GM12878 (cell line): ENCODE measurements at regions not wholly inside any gene's neighbourhood (a gene's known extent, or its start where the extent isn't known, plus 50 kb on each side); places are given as distances from the start of the nearest gene placed in this dataset.
A peak's percentile ranks its signal among the peaks of the same experiment; 100 is the strongest.
"Not testable (repeated sequence)": the region's sequence is repeated elsewhere in the genome, so short reads cannot be mapped to it uniquely, and the experiment has no call there.

Source experiments
- ATAC-seq: fragments of 200-7000 bp; cut with Tn5 transposase; 3 replicates; pipeline ENCODE4 v1.9.1; 2020; ENCODE audit warnings: mild to moderate bottlenecking, moderate library complexity
- BruUV-seq: library from RNA; stranded (reverse); fragments of 400-500 nt; replicated peaks from 2 replicates; lab custom pipeline; 2021; lab: Mats Ljungman, UMichigan
- CTCF ChIA-PET: fragments of 300-600 bp; sonication (Branson Sonifier 250); formaldehyde crosslinking; extraction: SDS; loops from one replicate; lab custom pipeline; 2021; ENCODE audit warnings: inconsistent platforms; lab: Yijun Ruan, JAX
- POLR2A ChIA-PET: fragments of 350-600 bp; formaldehyde crosslinking; extraction: SDS; loops from one replicate; lab custom pipeline; 2021; ENCODE audit warnings: inconsistent platforms; lab: Charles Lee
- RAD21 ChIA-PET: fragments of 300-600 bp; sonication (Branson Sonifier 250); formaldehyde crosslinking; loops from one replicate; lab custom pipeline; 2023; ENCODE audit warnings: antibody characterized with exemption; ENCODE audit not compliant: unreplicated experiment; lab: Charles Lee
- SMC1A ChIA-PET: fragments of 300-600 bp; sonication (Branson Sonifier 250); formaldehyde crosslinking; loops from one replicate; lab custom pipeline; 2023; ENCODE audit not compliant: unreplicated experiment, uncharacterized antibody; lab: Charles Lee
- DNase-seq: peaks from one replicate; pipeline ENCODE4 v3.0.0-alpha.2; 2011; ENCODE audit warnings: low read depth, low spot score
- FAIRE-seq: peaks from 3 replicates; lab custom pipeline; 2011; peaks lifted over from hg19 to GRCh38; lab: Jason Lieb, UNC
- H2AFZ ChIP-seq: 2 replicates; pipeline ENCODE4 v1.6.0; 2011; ENCODE audit warnings: low read depth, low read length, control low read depth; ENCODE audit not compliant: control insufficient read depth
- H3K27ac ChIP-seq: 2 replicates; pipeline ENCODE4 v1.5.1; 2011; ENCODE audit warnings: control low read depth; ENCODE audit not compliant: control insufficient read depth, insufficient read depth
- H3K27me3 ChIP-seq, 2 experiments: replicated peaks in 1 of 2; 2 replicates each; pipeline versions ENCODE4 v1.6.0 to v1.6.1; 2011; ENCODE audit warnings: low read length in 1 of 2; ENCODE audit not compliant: control insufficient read depth in 2 of 2, insufficient read depth in 2 of 2
- H3K36me3 ChIP-seq, 2 experiments: 2 replicates each; pipeline ENCODE4 v1.5.1; 2011; ENCODE audit warnings: low read length in 1 of 2; ENCODE audit not compliant: control insufficient read depth in 2 of 2, insufficient read depth in 2 of 2
- H3K4me1 ChIP-seq: 2 replicates; pipeline ENCODE4 v1.6.1; 2011; ENCODE audit warnings: mild to moderate bottlenecking, low read length, moderate library complexity, mixed read lengths; ENCODE audit not compliant: control insufficient read depth, insufficient read depth
- H3K4me2 ChIP-seq: 2 replicates; pipeline ENCODE4 v1.6.0; 2011; ENCODE audit warnings: control low read depth; ENCODE audit not compliant: control insufficient read depth, insufficient read depth
- H3K4me3 ChIP-seq: fragments of 200-600 bp; sonication (generic); 2 replicates; pipeline ENCODE4 v1.5.1; 2016
- H3K79me2 ChIP-seq: 2 replicates; pipeline ENCODE4 v1.6.0; 2011; ENCODE audit warnings: low read length; ENCODE audit not compliant: control insufficient read depth, insufficient read depth
- H3K9ac ChIP-seq: 2 replicates; pipeline ENCODE4 v1.8.0; 2011; ENCODE audit warnings: low read length, control low read depth, mixed read lengths; ENCODE audit not compliant: control insufficient read depth, insufficient read depth
- H3K9me3 ChIP-seq: replicated peaks from 3 replicates; pipeline ENCODE4 v1.5.1; 2011; ENCODE audit warnings: mild to moderate bottlenecking, low read length; ENCODE audit not compliant: control insufficient read depth, insufficient read depth
- H4K20me1 ChIP-seq: 2 replicates; pipeline ENCODE4 v1.6.0; 2011; ENCODE audit not compliant: control insufficient read depth, insufficient read depth
- BHLHE40 ChIP-seq, 2 experiments: fragments of 450-650 bp in 1 of 2; IDR thresholded peaks; 2 replicates each; pipeline ENCODE4 v1.6.1; 2011 to 2017; ENCODE audit warnings: low read depth in 2 of 2, borderline replicate concordance in 1 of 2, improper control_type of control experiment in 1 of 2, low read length in 1 of 2, mild to moderate bottlenecking in 1 of 2
- BRCA1 ChIP-seq: IDR thresholded peaks from 2 replicates; pipeline ENCODE4 v1.6.1; 2011; ENCODE audit warnings: low read depth, low read length, improper control_type of control experiment
- E2F4 ChIP-seq: IDR thresholded peaks from 2 replicates; pipeline ENCODE4 v1.6.1; 2012; ENCODE audit warnings: low read depth, low read length, improper control_type of control experiment
- IRF3 ChIP-seq: fragments of 450-650 bp; IDR thresholded peaks from 2 replicates; pipeline ENCODE4 v1.6.1; 2014; ENCODE audit warnings: mild to moderate bottlenecking
- POLR2AphosphoS2 ChIP-seq: IDR thresholded peaks from 2 replicates; pipeline ENCODE4 v1.6.1; 2011; ENCODE audit warnings: low read depth, mild to moderate bottlenecking, low read length, improper control_type of control experiment, moderate library complexity
- POU2F2 ChIP-seq: IDR thresholded peaks from 3 replicates; pipeline ENCODE4 v1.6.1; 2011; ENCODE audit warnings: low read depth, mild to moderate bottlenecking, low read length, borderline replicate concordance
- SRF ChIP-seq, 2 experiments: IDR thresholded peaks; 2 replicates each; pipeline ENCODE4 v1.6.1; 2011; ENCODE audit warnings: low read depth in 2 of 2, low read length in 2 of 2, mild to moderate bottlenecking in 1 of 2, moderate library complexity in 1 of 2
- USF1 ChIP-seq: IDR thresholded peaks from 2 replicates; pipeline ENCODE4 v1.6.1; 2011; ENCODE audit warnings: borderline replicate concordance, low read depth, mild to moderate bottlenecking, moderate library complexity, mixed read lengths, low read length; ENCODE audit not compliant: insufficient read depth; ENCODE audit errors: extremely low read length
- ZBTB4 ChIP-seq: fragments of 450-650 bp; formaldehyde crosslinking; IDR thresholded peaks from 2 replicates; pipeline ENCODE4 v1.4.0; 2022; ENCODE audit warnings: mild to moderate bottlenecking, moderate library complexity
- WGBS: methylation state at CpG from one replicate; pipeline ENCODE4 v1.1.6; 2016; ENCODE audit warnings: low lambda C conversion rate; ENCODE audit not compliant: insufficient replicate concordance, insufficient coverage; ENCODE audit errors: missing lambda C conversion rate; 5-methylcytosine and 5-hydroxymethylcytosine counted together
- in situ Hi-C: fragments of 300-500 bp; cut with MboI; formaldehyde crosslinking; loops from 9 replicates; pipeline ENCODE4 v1.14.3; 2018; ENCODE audit warnings: mixed read lengths
- intact Hi-C: fragments of 100-400 bp; cut with micrococcal nuclease; formaldehyde crosslinking; loops from one replicate; pipeline ENCODE4 v1.14.2; 2022; ENCODE audit not compliant: unreplicated experiment

- TF ChIP-seq IRF3: no peak
- no peak for TF ChIP-seq BRCA1
Observed at GRCh38 chr4:115505326-115505725, 391.9 kb upstream of the NDST4 start (continued).

GRCh38 chr4:115501656-115502055 lies 388.2 kb upstream of the NDST4 start:
- no TSS peak for BruUV-seq
- TF ChIP-seq POU2F2: no peak
- no peak for TF ChIP-seq USF1
- no peak for TF ChIP-seq E2F4
- no peak for TF ChIP-seq POLR2AphosphoS2
- TF ChIP-seq BHLHE40 (IDR thresholded peaks at IDR 0.05; ENCODE audit: borderline replicate concordance in 1 of 2, low read depth in 2 of 2, low read length in 1 of 2): no peak
- no peak for TF ChIP-seq ZBTB4
- TF ChIP-seq SRF (IDR thresholded peaks at IDR 0.05; ENCODE audit: low read depth in 2 of 2, low read length in 2 of 2): 0 out of 4 replicates have a peak, but pooled peaks of 1 of the 2 experiments have one; percentile 28
- H3K9ac ChIP-seq: no peak overlapping the region
- no peak overlapping the region for H3K4me2 ChIP-seq
- H3K9me3 ChIP-seq: no peaks in the 10 kb centered on the region
- ATAC-seq (peak; percentile 24; the same call in 1 of the 3 replicates), FAIRE-seq (no peak), DNase-seq (no peak)
- intact Hi-C loops (no loop called here), in situ Hi-C loops (no loop called here)
- H3K79me2 ChIP-seq: no peaks in the 10 kb centered on the region
- H3K36me3 ChIP-seq: no peaks in the 10 kb centered on the region
- no peak overlapping the region for H3K27ac ChIP-seq
- ChIA-PET POLR2A (no interaction called here), SMC1A (interaction anchor here (0.7 kb wide), 1 partner anchor 106 kb away, joined by 3 read pairs; no protein-coding TSS in a partner anchor), RAD21 (no interaction called here), CTCF (no interaction called here)
- H3K4me3 ChIP-seq: no peak overlapping the region
- WGBS: 0% methylated on average over 2 of the region's 2 CpGs
- no peaks in the 10 kb centered on the region for H3K4me1 ChIP-seq
- no peaks in the 10 kb centered on the region for H4K20me1 ChIP-seq
- no peaks in the 10 kb centered on the region for H3K27me3 ChIP-seq
- H2AFZ ChIP-seq: no peak overlapping the region

- in situ Hi-C loops, ATAC-seq, POLR2A ChIA-PET, H3K4me3 ChIP-seq, H2AFZ ChIP-seq, H3K9me3 ChIP-seq, FAIRE-seq, CTCF ChIA-PET, H3K4me2 ChIP-seq, H3K9ac ChIP-seq, BruUV-seq, H3K36me3 ChIP-seq, H4K20me1 ChIP-seq, intact Hi-C loops, H3K27me3 ChIP-seq, H3K27ac ChIP-seq, H3K79me2 ChIP-seq, RAD21 ChIA-PET, H3K4me1 ChIP-seq, DNase-seq: not testable (repeated sequence)
- 49% methylated on average over 9 of the region's 10 CpGs for WGBS
- SMC1A ChIA-PET: interaction anchor here (1.4 kb wide), 1 partner anchor 17 kb away, joined by 3 read pairs; no protein-coding TSS in a partner anchor
Observed at GRCh38 chr4:115493770-115494169, 380.4 kb upstream of the NDST4 start.
